Panc1 (cell line): ENCODE measurements at regions not wholly inside any gene's neighbourhood (a gene's known extent, or its start where the extent isn't known, plus 50 kb on each side); places are given as distances from the start of the nearest gene placed in this dataset.

Experiments
- ATAC-seq: fragments of 200-7000 bp; cut with Tn5 transposase; 2 replicates; pipeline ENCODE4 v1.9.1; 2020; ENCODE audit warnings: mild to moderate bottlenecking, moderate library complexity
- BruUV-seq: library from RNA; stranded (reverse); fragments of 400-500 nt; replicated peaks from 2 replicates; lab custom pipeline; 2021; lab: Mats Ljungman, UMichigan
- CTCF ChIA-PET: fragments of 300-600 bp; sonication (Branson Sonifier 250); formaldehyde crosslinking; loops from one replicate; lab custom pipeline; 2022; ENCODE audit warnings: antibody characterized with exemption; lab: Charles Lee
- POLR2A ChIA-PET: fragments of 300-600 bp; sonication (Branson Sonifier 250); formaldehyde crosslinking; loops from one replicate; lab custom pipeline; 2022; ENCODE audit warnings: antibody characterized with exemption; lab: Charles Lee
- DNase-seq: peaks from one replicate; pipeline ENCODE4 v3.0.0-alpha.2; 2010; ENCODE audit warnings: low read depth, low spot score
- H3K27ac ChIP-seq: 2 replicates; pipeline ENCODE4 v1.5.1; 2011; ENCODE audit warnings: mild to moderate bottlenecking, low read length, inconsistent platforms
- H3K27me3 ChIP-seq: fragments of 200-500 bp; sonication (Bioruptor generic); 2 replicates; pipeline ENCODE4 v1.6.0; 2014; ENCODE audit warnings: low read length, inconsistent platforms; ENCODE audit not compliant: control insufficient read depth, insufficient read depth
- H3K36me3 ChIP-seq: fragments of 200-500 bp; sonication (Bioruptor generic); 2 replicates; pipeline ENCODE4 v1.5.1; 2014; ENCODE audit warnings: inconsistent platforms, mild to moderate bottlenecking, low read length, moderate library complexity; ENCODE audit not compliant: control insufficient read depth, insufficient read depth
- H3K4me1 ChIP-seq: 2 replicates; pipeline ENCODE4 v1.5.1; 2011; ENCODE audit warnings: inconsistent platforms, mild to moderate bottlenecking, low read length, moderate library complexity; ENCODE audit not compliant: control insufficient read depth, insufficient read depth
- H3K4me3 ChIP-seq, 2 experiments: 2 replicates each; pipeline ENCODE4 v1.5.1; 2011 to 2012; ENCODE audit warnings: low read depth in 2 of 2, low read length in 2 of 2, mild to moderate bottlenecking in 2 of 2, inconsistent platforms in 1 of 2, moderate library complexity in 1 of 2
- H3K9me3 ChIP-seq: fragments of 200-500 bp; sonication (Bioruptor generic); 2 replicates; pipeline ENCODE4 v1.5.1; 2014; ENCODE audit warnings: low read depth, mild to moderate bottlenecking, inconsistent platforms, low read length, moderate library complexity; ENCODE audit not compliant: control insufficient read depth, insufficient read depth
- POLR2AphosphoS5 ChIP-seq: IDR thresholded peaks from 2 replicates; pipeline ENCODE4 v1.6.1; 2012; ENCODE audit warnings: mild to moderate bottlenecking, low read depth, low read length, moderate library complexity
- REST ChIP-seq, 2 experiments: IDR thresholded peaks; 2 replicates each; pipeline ENCODE4 v1.6.1; 2011 to 2012; ENCODE audit warnings: low read depth in 2 of 2, control low read depth in 1 of 2, low read length in 1 of 2, mild to moderate bottlenecking in 1 of 2, moderate library complexity in 1 of 2; ENCODE audit not compliant: insufficient read depth in 1 of 2
- SIN3A ChIP-seq: IDR thresholded peaks from 2 replicates; pipeline ENCODE4 v1.6.1; 2012; ENCODE audit warnings: low read depth, mild to moderate bottlenecking, low read length, moderate library complexity, borderline replicate concordance; ENCODE audit not compliant: insufficient read depth
- TCF7L2 ChIP-seq: IDR thresholded peaks from 2 replicates; pipeline ENCODE4 v1.6.1; 2011; ENCODE audit warnings: mild to moderate bottlenecking, low read depth, low read length, inconsistent platforms
- in situ Hi-C: cut with HindIII; loops from 2 replicates; pipeline ENCODE4 v1.10.0; 2016; ENCODE audit warnings: low sequenced_read_pairs, low pct_unique_long_range_greater_than_20kb
- intact Hi-C: fragments of 100-400 bp; cut with micrococcal nuclease; formaldehyde crosslinking; loops from one replicate; pipeline ENCODE4 v1.10.0; 2022; ENCODE audit not compliant: unreplicated experiment
- TF ChIP-seq, protein P1 (sequence below): fragments of 450-650 bp; IDR thresholded peaks from 2 replicates; pipeline ENCODE4 v1.5.1; 2017; ENCODE audit warnings: mild to moderate bottlenecking

DNA sequence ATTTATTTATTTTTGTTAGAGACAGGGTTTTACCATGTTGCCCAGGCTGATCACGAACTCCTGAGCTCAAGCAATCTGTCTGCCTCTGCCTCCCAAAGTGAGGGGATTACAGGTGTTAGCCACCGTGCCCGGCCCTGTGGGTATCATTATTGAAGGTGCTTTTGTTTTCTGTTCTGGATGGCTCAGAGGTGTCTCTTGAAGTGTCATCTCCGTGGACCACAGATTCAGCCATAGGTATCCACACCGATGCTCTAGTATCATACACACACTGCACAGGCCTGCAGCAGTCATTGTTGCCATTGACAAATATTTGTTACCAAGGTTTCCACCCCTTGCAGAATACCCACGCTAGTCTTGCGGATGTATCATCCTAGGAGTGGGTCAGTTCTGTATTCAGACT lies 446.2 kb downstream of the XYLT1 start:
- ATAC-seq = no peak
- Histone ChIP-seq H3K27ac (no peak overlapping the region), H3K36me3 (no peaks in the 10 kb centered on the region), H3K4me3 (no peak overlapping the region), H3K9me3 (0 out of 2 replicates have a peak, but pooled peaks cover under 1% of the 10 kb centered on the region), H3K27me3 (no peaks in the 10 kb centered on the region; the same call in 1 of the 2 replicates), H3K4me1 (no peaks in the 10 kb centered on the region)
- no peak for DNase-seq
- ChIA-PET POLR2A (no interaction called here), CTCF (no interaction called here)
- in situ Hi-C loops = no loop called here
- TF ChIP-seq SIN3A = no peak
- TF ChIP-seq TCF7L2 = no peak
- TF ChIP-seq, protein P1, sequence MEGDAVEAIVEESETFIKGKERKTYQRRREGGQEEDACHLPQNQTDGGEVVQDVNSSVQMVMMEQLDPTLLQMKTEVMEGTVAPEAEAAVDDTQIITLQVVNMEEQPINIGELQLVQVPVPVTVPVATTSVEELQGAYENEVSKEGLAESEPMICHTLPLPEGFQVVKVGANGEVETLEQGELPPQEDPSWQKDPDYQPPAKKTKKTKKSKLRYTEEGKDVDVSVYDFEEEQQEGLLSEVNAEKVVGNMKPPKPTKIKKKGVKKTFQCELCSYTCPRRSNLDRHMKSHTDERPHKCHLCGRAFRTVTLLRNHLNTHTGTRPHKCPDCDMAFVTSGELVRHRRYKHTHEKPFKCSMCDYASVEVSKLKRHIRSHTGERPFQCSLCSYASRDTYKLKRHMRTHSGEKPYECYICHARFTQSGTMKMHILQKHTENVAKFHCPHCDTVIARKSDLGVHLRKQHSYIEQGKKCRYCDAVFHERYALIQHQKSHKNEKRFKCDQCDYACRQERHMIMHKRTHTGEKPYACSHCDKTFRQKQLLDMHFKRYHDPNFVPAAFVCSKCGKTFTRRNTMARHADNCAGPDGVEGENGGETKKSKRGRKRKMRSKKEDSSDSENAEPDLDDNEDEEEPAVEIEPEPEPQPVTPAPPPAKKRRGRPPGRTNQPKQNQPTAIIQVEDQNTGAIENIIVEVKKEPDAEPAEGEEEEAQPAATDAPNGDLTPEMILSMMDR = no peak
- TF ChIP-seq REST (IDR thresholded peaks at IDR 0.05; ENCODE audit: insufficient read depth in 1 of 2, low read depth in 2 of 2, low read length in 1 of 2) = no peak
- no peak for TF ChIP-seq POLR2AphosphoS5
- intact Hi-C loops = no loop called here
- BruUV-seq = no TSS peak

GRCh38 chr16:17026600-17027242 lies 444.0 kb downstream of the XYLT1 start:
- Histone ChIP-seq H3K4me3 (no peak overlapping the region), H3K27ac (no peak overlapping the region), H3K27me3 (no peaks in the 10 kb centered on the region; the same call in 1 of the 2 replicates), H3K4me1 (no peaks in the 10 kb centered on the region), H3K9me3 (peaks cover 4% of the 10 kb centered on the region; the same call in 1 of the 2 replicates), H3K36me3 (no peaks in the 10 kb centered on the region)
- ChIA-PET POLR2A (no interaction called here), CTCF (no interaction called here)
- BruUV-seq = no TSS peak
- in situ Hi-C loops = no loop called here
- DNase-seq (no peak), ATAC-seq (no peak)
- no peak for TF ChIP-seq TCF7L2
- no peak for TF ChIP-seq SIN3A
- TF ChIP-seq REST (IDR thresholded peaks at IDR 0.05; ENCODE audit: insufficient read depth in 1 of 2, low read depth in 2 of 2, low read length in 1 of 2) = no peak
- TF ChIP-seq POLR2AphosphoS5 = no peak
- TF ChIP-seq, protein P1 = no peak
- intact Hi-C loops = no loop called here
